Esophagus squamous epithelium (tissue), 5 donors: ENCODE measurements at regions not wholly inside any gene's neighbourhood (a gene's known extent, or its start where the extent isn't known, plus 50 kb on each side); places are given as distances from the start of the nearest gene placed in this dataset.

Source experiments
- DNase-seq: peaks from one replicate; lab custom pipeline; 2025; lab: John Stamatoyannopoulos, UW
- H3K27ac ChIP-seq, 4 donors: fragments of 200-600 bp; sonication (generic); one replicate each; pipeline ENCODE4 v1.5.1; 2016 to 2019; ENCODE audit warnings: mild to moderate bottlenecking in 1 of 4
- H3K27me3 ChIP-seq, 4 donors: fragments of 200-600 bp; sonication (generic); 1 replicate in 3 of 4; 2 replicates in 1 of 4; pipeline versions ENCODE4 v1.5.1 to v1.6.0; 2017 to 2021; ENCODE audit warnings: antibody characterized with exemption in 1 of 4
- H3K36me3 ChIP-seq, 3 donors: fragments of 200-600 bp; sonication (generic); one replicate each; pipeline ENCODE4 v1.5.1; 2016 to 2019
- H3K4me1 ChIP-seq, 3 donors: fragments of 200-600 bp; sonication (generic); one replicate each; pipeline ENCODE4 v1.5.1; 2017 to 2019
- H3K4me3 ChIP-seq, 4 donors: fragments of 200-600 bp; sonication (generic); 1 replicate in 3 of 4; 2 replicates in 1 of 4; pipeline ENCODE4 v1.5.1; 2016 to 2019; ENCODE audit warnings: mild to moderate bottlenecking in 2 of 4, moderate library complexity in 1 of 4
- H3K9me3 ChIP-seq, 3 donors: fragments of 200-600 bp; sonication (generic); one replicate each; pipeline ENCODE4 v1.5.1; 2016 to 2019
- CTCF ChIP-seq, 6 experiments: fragments of 450-650 bp in 4 of 6; fragments of 200-600 bp in 2 of 6; sonication (generic) in 2 of 6; IDR thresholded peaks; one replicate each; pipeline ENCODE4 v1.5.1; 2016 to 2019; ENCODE audit warnings: antibody characterized with exemption in 6 of 6, mild to moderate bottlenecking in 4 of 6, moderate library complexity in 4 of 6
- POLR2A ChIP-seq, 4 donors: fragments of 450-650 bp; IDR thresholded peaks; one replicate each; pipeline ENCODE4 v1.6.1; 2017; ENCODE audit warnings: antibody characterized with exemption in 4 of 4, mild to moderate bottlenecking in 4 of 4, moderate library complexity in 3 of 4
- WGBS, 2 donors: methylation state at CpG; one replicate each; pipeline ENCODE4 v1.1.5; 2018; 5-methylcytosine and 5-hydroxymethylcytosine counted together
- intact Hi-C: fragments of 100-400 bp; cut with DNase I; formaldehyde crosslinking; loops from one replicate; pipeline ENCODE4 v1.15.0; 2022
- donor health status: DM: yes; HTN: yes; CAD: no.

- H3K27ac ChIP-seq, result no peak overlapping the region
- TF ChIP-seq CTCF (IDR thresholded peaks at IDR 0.05), result no peak
- no peaks in the 10 kb centered on the region for H3K4me1 ChIP-seq
- no peaks in the 10 kb centered on the region for H3K9me3 ChIP-seq
- no peaks in the 10 kb centered on the region for H3K36me3 ChIP-seq
- intact Hi-C loops, result no loop called here
- DNase-seq, result no peak
- 4 to 8% methylated on average over 2 of the region's 2 CpGs for WGBS, 2 donors
- H3K27me3 ChIP-seq, result no peaks in the 10 kb centered on the region
- no peak overlapping the region for H3K4me3 ChIP-seq
Measured at GRCh38 chr5:31107091-31107518, 86.4 kb upstream of the CDH6 start.

GRCh38 chr5:31106691-31107090 lies 86.8 kb upstream of the CDH6 start:
- intact Hi-C loops, result no loop called here
- H3K4me3 ChIP-seq, result no peak overlapping the region
- H3K9me3 ChIP-seq, result no peaks in the 10 kb centered on the region
- no peaks in the 10 kb centered on the region for H3K4me1 ChIP-seq
- DNase-seq, result no peak
- H3K27ac ChIP-seq, result no peak overlapping the region
- WGBS, 2 donors, result 16 to 17% methylated on average over 4 of the region's 4 CpGs
- no peaks in the 10 kb centered on the region for H3K36me3 ChIP-seq
- TF ChIP-seq CTCF (IDR thresholded peaks at IDR 0.05) (no peak), POLR2A (IDR thresholded peaks at IDR 0.05) (no peak)
- H3K27me3 ChIP-seq, result no peaks in the 10 kb centered on the region

GRCh38 chr5:31106278-31106677 lies 87.2 kb upstream of the CDH6 start:
- H3K4me3 ChIP-seq, result no peak overlapping the region
- no peak for TF ChIP-seq CTCF (IDR thresholded peaks at IDR 0.05)
- no peak for TF ChIP-seq POLR2A (IDR thresholded peaks at IDR 0.05)
- no peaks in the 10 kb centered on the region for H3K27me3 ChIP-seq
- no peaks in the 10 kb centered on the region for H3K4me1 ChIP-seq
- H3K36me3 ChIP-seq, result no peaks in the 10 kb centered on the region
- H3K9me3 ChIP-seq, result no peaks in the 10 kb centered on the region
- H3K27ac ChIP-seq, result no peak overlapping the region
- DNase-seq, result no peak
- intact Hi-C loops, result no loop called here
- WGBS, 2 donors, result 25 to 29% methylated on average over 2 of the region's 2 CpGs

GRCh38 chr5:31104775-31105174 lies 88.7 kb upstream of the CDH6 start:
- H3K27ac ChIP-seq, result no peak overlapping the region
- DNase-seq, result no peak
- no peaks in the 10 kb centered on the region for H3K4me1 ChIP-seq
- H3K9me3 ChIP-seq, result no peaks in the 10 kb centered on the region
- WGBS, 2 donors, result 74 to 75% methylated on average over 4 of the region's 4 CpGs
- no peaks in the 10 kb centered on the region for H3K27me3 ChIP-seq
- H3K4me3 ChIP-seq, result no peak overlapping the region
- TF ChIP-seq CTCF (IDR thresholded peaks at IDR 0.05) (no peak), POLR2A (IDR thresholded peaks at IDR 0.05) (no peak)
- no peaks in the 10 kb centered on the region for H3K36me3 ChIP-seq
- intact Hi-C loops, result no loop called here

GRCh38 chr5:31100781-31101310 lies 92.6 kb upstream of the CDH6 start:
- Histone ChIP-seq H3K4me3 (no peak overlapping the region), H3K27ac (no peak overlapping the region), H3K27me3 (no peaks in the 10 kb centered on the region), H3K9me3 (no peaks in the 10 kb centered on the region), H3K36me3 (no peaks in the 10 kb centered on the region), H3K4me1 (no peaks in the 10 kb centered on the region)
- TF ChIP-seq CTCF (IDR thresholded peaks at IDR 0.05) (no peak), POLR2A (IDR thresholded peaks at IDR 0.05) (no peak)
- intact Hi-C loops, result no loop called here
- no peak for DNase-seq
- WGBS, 2 donors, result 77 to 80% methylated on average over 5 of the region's 5 CpGs
